ENCODE measurements at regions not wholly inside any gene's neighbourhood (a gene's known extent, or its start where the extent isn't known, plus 50 kb on each side); places are given as distances from the start of the nearest gene placed in this dataset.
A peak's percentile ranks its signal among the peaks of the same experiment; 100 is the strongest.

DNA sequence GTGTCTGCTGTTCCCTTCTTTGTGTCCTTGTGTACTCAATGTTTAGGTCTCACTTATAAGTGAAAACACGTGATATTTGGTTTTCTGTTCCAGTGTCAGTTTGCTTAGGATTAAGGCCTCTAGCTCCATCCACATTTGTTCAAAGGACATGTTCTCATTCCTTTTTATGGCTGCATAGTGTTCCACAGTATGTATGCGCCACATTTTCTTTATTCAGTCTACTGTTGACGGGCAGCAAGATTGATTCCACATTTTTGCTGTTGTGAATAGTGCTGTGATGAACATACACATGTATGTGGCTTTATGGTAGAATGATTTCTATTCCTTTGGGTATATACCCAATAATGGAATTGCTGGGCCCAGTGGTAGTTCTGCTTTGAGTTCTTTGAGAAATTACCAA lies 122.7 kb upstream of the THBS1 start:
- in situ Hi-C loops (cut with HindIII; ENCODE audit: low sequenced_read_pairs): no loop called here
- DNase-seq (ENCODE audit: low spot score): no peak

DNA sequence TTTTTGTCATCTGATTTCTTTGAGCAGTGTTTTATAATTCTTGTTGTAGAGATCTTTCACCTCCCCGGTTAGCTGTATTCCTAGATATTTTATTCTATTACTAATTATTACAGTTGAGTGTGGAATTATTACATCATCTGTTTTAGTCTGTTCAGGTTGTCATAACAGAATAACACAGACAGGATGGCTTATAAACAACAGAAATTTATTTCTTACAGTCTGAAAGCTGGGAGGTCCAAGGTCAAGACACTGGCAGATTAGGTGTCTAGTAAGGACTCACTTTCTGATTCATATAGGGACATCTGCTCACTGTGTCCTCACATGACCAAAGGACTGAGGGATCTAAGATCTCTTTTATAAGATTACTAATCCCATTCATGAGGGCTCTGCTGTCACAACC lies 121.3 kb upstream of the THBS1 start:
- in situ Hi-C loops (cut with HindIII; ENCODE audit: low sequenced_read_pairs): no loop called here

DNA sequence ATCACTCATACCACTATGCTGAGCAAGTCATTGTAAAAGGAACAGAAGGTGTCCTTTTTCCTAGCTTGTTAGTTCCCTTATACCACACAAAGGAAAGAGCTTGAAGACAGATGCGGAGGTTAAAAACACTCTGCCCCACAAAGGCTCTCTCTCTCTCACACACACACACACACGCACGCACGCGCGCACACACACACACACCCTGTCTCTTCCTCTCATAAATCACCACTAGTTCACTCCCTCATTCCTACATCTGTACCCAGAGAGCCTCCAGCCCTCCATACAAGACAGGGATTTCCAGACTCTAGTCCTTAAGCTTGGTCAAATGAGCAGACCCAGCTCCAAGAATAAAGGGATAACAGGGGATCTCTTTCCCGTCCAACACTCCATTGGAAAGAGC lies 120.1 kb upstream of the THBS1 start:
- DNase-seq (ENCODE audit: low spot score): no peak
- in situ Hi-C loops (cut with HindIII; ENCODE audit: low sequenced_read_pairs): no loop called here

More for the DNA sequence above, 121.3 kb upstream of the THBS1 start:
- DNase-seq (ENCODE audit: low spot score): no peak

DNA sequence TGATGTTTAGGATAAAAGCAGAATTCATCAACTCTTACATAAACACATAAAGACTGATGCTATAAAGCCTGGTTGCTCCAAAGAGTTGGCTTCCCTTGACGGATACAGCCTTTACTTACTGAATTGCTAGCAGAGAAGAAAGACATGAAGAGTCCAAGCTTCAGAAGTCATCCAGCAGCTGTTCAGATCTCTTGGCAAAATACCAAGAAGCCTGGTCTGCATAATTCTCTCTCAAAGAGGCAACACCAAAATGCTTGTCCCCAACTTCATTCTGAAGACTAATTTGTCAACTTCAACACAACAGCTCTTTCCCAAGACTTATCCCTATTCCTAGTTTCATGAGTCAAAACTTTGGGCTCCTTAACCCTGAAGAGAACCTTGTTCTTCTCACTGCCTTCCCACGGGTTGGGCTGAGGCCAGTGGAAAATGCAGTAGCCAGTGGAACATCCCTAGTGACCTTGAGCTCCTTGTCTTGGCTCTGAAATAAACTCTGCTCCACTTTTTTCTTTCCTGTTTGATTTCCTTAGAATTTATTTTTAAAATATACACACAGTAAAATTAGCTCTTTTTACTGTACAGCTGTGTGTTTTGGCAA lies 119.2 kb upstream of the THBS1 start:
- in situ Hi-C loops (cut with HindIII; ENCODE audit: low sequenced_read_pairs): no loop called here

DNA sequence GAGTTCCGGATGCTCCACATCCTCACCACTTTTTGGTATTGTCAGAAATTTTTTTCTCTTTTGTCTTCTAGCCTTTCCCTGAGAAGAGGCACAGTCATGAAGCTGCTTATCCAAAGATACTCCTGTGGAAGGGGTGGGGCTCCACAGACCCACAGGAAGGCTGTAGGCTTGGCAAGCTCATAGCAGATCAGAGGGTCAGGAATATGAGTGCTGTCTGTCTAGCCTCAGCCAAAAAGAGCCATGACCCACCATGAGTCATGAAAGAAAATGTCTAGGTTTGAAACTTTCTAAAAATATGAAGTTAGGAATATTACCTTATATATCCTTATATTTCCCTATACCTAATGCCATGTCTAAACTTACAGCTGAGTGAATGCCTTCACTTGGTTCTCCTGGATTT lies 118.2 kb upstream of the THBS1 start:
- in situ Hi-C loops (cut with HindIII; ENCODE audit: low sequenced_read_pairs): no loop called here

More for the DNA sequence above, 119.2 kb upstream of the THBS1 start:
- DNase-seq (ENCODE audit: low spot score): no peak

DNA sequence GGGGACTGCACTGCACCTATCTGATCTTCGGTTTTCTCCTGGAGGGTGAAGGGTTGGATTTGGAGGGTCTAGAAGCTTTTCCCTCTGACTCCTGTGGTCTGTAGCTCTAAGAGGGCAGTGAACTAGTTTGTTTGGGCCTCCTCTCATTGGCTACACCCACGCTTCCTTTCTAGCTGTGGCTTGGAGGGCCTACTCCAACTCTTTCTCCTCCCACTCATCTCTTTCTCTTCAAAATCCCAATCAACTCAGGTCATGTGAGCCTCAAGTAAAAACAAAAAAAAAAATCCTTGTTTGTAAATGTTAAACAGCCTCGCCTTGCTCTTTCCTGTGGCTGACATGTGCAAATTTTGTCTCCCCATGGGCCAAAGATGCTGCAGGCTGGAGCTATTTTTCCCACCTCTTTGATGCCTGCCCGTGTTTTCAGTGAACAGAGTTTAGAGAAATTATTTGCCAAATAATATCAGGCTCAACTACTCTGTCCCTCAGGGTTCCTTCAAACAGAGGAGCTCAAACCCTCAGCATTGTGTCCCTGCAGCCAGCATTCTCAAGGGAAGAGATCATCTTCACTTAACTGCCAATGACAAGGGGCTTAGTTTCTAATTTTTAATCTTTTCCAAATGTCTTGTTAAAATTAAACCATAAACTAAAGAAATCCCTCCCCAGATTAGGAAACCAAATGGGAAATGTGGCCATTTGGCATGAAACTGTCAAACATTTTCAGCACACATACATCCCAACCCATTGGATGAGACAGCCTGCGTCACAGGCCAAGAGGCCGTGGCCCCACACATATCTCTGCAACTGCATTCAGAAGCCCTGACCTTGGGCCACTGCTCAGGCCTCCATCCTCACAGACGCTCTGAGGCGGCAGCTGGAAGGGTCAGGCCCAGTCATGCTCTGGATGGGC lies 114.8 kb upstream of the THBS1 start:
- no peak for DNase-seq (ENCODE audit: low spot score)
- in situ Hi-C loops (cut with HindIII; ENCODE audit: low sequenced_read_pairs): no loop called here

More for the DNA sequence above, 118.2 kb upstream of the THBS1 start:
- no peak for DNase-seq (ENCODE audit: low spot score)

DNA sequence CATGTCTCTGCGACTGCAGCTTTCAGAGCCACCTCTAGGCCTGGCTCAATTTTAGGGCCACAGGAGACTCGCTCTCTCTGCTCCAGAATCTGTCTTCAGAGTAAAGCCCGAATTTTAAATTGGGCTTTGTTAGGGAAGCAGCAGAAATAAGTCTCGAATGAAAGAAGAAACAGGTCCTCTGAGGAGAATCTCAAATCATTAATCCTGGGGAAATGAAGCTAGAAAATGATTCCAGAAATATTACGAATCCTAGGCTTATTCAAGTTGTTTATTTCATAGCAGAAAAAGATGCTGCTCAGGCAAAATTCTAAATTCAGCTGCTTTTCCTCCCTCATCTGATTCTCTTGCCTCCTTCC lies 114.2 kb upstream of the THBS1 start:
- in situ Hi-C loops (cut with HindIII; ENCODE audit: low sequenced_read_pairs): no loop called here
- no peak for DNase-seq (ENCODE audit: low spot score)

DNA sequence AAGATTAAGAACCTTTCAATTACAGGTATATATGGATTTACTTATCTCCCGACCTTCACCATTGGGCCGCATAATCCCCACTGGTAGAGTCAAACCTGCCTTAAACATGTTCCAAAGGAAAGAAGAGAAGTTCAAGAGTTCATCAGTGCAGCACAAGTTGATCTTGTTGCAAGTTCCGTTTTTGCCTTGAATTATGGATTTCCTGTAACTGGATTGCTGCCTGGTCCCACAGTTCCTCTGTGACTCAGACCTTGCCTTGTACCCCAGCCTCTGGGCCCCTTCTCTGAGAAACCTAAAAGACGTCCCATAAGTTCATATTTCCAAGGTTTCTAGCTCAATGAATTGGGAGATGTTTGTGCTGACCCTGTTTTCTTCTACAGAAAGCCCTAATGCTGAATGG lies 112.5 kb upstream of the THBS1 start:
- in situ Hi-C loops (cut with HindIII; ENCODE audit: low sequenced_read_pairs): no loop called here
- no peak for DNase-seq (ENCODE audit: low spot score)

DNA sequence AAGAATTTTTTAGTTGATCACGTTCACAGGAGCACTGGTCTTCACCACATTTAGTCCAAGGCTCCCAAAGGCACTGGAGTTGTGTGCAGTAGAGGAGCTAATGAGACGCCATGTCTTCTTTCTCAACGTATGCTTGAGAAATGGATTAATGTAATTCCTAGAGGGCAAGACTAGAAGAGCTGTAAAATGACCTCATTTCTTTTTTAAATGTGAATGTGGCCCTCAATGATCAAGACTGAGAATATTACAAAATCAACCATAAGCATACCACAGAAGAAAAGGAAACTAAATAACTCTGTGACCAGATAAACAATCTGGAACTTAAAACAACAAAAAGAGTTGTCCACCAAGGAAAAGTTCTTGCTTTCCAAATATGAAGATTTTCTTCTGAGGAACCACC lies 112.1 kb upstream of the THBS1 start:
- in situ Hi-C loops (cut with HindIII; ENCODE audit: low sequenced_read_pairs): no loop called here
- DNase-seq (ENCODE audit: low spot score): no peak

DNA sequence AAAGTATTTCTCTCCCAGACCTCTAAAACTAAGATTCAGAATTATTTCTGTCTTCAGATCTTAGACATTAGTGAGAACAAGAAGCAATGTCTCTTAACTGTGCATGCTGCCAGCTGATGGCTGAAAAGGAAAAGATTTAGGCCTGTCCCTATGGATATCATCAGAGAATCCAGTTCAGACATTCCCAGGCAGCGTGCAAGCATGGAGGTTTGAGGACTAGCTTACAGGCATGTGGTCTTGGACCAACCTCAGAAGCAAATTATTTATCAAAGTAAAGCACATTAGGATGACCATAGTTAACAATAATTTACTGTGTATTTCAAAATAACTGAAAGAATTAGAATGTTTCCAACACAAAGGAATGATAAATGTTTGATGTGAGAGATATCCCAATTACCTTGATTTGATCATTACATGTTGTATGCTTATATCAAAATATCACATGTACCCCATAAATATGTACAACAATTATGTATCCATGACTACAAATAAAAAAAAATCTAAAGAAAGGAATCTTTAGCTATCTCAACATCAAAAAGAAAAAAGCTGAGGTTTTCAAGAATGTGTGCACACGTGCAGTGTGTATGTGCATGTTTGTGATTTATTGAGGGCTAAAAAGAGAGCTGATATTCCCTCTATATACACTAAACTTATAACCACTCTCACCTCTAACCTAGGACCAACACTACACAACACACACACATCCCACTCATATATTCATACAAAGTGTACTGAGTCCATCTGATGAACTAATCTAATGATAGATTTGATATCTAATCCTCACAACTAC lies 108.9 kb upstream of the THBS1 start:
- in situ Hi-C loops (cut with HindIII; ENCODE audit: low sequenced_read_pairs): no loop called here
- DNase-seq (ENCODE audit: low spot score): no peak

DNA sequence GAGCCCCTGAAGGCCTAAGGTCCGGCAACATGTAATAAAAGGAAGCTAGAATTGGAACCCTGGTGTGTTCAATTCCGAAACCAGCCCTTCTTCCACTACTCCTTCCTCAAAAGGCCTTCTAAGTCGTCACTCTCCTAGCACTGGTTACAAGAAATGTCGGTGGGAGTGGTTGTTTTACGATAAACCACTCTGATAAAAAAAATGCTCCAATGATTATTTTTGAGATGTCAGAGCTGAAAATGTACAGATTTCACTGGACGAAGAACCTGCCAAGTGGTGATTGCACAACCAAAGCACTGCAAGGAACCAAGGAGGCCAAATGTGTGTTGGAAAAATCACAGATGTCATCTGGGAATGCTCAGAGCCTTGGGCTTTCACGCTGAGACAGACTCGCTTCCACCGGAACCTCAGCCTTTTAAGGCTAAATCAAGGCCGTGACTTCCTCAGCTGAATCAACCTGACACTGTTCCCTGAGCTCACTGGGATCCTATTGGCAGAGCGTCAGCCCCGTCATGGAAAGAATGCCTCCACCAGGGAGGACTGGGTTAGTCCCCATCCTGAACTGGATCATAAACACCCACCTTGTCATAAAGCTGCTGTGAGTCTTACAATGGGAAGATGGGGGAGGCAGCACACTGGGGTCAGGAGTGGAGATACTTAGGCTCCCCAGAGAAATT lies 108.1 kb upstream of the THBS1 start:
- in situ Hi-C loops (cut with HindIII; ENCODE audit: low sequenced_read_pairs): no loop called here
- DNase-seq (ENCODE audit: low spot score): peak; percentile 50

DNA sequence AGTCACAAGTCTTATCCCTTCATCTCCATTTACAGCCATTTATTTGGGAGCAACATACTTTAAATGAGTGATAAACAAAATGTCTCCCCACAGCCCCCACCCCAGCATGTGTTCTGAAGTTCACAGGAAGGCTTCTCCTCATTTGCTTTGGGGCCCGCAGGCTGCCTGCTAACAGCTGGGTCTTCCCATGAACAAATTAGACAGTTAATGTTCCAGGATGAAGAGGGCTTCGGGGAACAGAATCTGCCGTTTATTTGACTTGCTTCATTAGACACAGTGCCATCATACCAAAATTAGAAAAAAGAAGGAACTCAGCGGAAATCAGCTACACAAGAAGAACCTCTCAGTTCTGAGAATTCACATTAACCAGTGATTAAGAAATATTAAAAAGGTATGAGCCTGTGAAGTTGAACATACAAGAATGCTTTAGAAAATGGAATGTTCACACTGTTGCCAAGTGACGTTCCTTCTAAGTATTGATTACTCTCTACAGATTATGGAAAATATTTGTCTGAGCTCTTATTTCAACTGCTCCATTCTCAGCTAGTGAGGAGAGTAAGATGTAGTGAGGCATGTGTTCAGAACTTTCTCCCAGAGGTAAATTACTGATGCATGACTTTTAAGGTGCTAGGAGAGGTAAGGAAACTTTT lies 107.5 kb upstream of the THBS1 start:
- in situ Hi-C loops (cut with HindIII; ENCODE audit: low sequenced_read_pairs): no loop called here

DNA sequence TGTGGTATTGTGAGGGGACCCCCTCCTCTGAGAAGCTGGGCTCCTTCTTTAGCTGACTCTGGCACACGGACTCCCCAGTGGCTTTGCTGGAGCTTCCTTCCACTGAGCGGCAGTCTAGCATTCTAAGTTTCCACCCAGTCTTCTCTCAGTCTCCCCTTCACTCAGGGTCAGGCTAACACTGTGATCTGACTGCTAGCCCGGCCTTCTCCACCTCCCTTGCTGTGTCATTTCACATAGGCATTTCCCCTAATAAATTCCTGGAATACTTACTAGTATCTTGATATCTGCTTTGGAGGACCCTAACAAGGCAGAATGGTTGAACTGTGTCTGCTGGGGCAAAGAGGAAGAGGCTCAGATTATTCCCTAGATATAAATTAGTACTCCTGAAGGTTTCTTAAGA lies 106.2 kb upstream of the THBS1 start:
- in situ Hi-C loops (cut with HindIII; ENCODE audit: low sequenced_read_pairs): no loop called here
- DNase-seq (ENCODE audit: low spot score): no peak

More for the DNA sequence above, 107.5 kb upstream of the THBS1 start:
- DNase-seq (ENCODE audit: low spot score): no peak

DNA sequence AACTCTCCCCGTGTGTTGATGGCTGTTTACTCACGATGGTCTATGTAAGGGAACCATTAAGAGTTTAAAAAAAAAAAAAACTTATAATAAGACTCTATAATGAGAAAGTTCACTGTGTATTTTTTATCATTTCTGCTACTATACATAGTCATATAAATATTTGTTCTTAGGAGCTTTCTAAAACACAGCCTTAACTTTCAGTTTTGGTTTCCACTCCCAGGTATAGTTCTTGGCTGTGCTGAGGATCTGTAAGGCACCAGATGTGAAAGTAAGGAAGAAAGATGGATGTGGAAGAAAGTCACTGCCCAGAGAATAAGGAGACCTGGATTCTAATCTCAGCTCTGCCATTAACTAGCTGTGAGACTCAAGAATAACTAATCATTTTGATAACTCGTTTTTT lies 101.9 kb upstream of the THBS1 start:
- no peak for DNase-seq (ENCODE audit: low spot score)
- in situ Hi-C loops (cut with HindIII; ENCODE audit: low sequenced_read_pairs): no loop called here

DNA sequence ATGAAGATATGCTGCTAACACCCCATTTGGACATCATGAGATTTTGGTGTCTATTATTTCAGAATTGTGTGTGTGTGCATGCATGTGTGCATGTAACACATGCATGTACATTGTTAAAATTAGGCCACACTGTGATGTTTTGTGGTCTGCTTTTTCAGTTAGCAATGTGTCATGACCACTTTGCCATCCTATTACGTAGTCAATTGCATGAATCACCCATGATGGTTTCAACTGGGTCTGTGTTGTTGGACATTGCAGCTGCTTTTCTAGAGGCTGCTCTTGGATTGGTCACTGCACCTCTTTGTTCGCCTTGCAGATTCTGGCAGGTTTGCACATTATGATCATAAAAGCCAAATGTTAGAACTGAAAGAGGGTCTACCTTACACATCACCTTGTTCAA lies 101.0 kb upstream of the THBS1 start:
- DNase-seq (ENCODE audit: low spot score): no peak
- in situ Hi-C loops (cut with HindIII; ENCODE audit: low sequenced_read_pairs): no loop called here

DNA sequence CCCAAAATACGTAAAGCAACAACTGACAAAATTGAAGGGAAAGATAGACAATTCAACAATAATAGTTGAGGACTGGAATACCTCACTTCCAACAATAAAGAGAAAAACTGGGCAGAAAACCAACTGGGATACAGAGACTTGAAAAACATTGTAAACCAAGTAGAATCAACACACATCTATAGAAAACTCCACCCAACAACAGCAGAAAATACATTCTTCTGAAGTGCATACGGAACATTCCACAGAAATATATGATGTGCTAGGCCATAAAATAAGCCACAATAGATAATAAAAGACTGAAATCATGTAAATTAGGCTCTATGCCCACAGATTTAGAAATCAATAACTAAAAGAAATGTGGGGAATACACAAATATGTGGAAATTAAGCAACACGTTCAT lies 98.4 kb upstream of the THBS1 start:
- no peak for DNase-seq (ENCODE audit: low spot score)
- in situ Hi-C loops (cut with HindIII; ENCODE audit: low sequenced_read_pairs): no loop called here

DNA sequence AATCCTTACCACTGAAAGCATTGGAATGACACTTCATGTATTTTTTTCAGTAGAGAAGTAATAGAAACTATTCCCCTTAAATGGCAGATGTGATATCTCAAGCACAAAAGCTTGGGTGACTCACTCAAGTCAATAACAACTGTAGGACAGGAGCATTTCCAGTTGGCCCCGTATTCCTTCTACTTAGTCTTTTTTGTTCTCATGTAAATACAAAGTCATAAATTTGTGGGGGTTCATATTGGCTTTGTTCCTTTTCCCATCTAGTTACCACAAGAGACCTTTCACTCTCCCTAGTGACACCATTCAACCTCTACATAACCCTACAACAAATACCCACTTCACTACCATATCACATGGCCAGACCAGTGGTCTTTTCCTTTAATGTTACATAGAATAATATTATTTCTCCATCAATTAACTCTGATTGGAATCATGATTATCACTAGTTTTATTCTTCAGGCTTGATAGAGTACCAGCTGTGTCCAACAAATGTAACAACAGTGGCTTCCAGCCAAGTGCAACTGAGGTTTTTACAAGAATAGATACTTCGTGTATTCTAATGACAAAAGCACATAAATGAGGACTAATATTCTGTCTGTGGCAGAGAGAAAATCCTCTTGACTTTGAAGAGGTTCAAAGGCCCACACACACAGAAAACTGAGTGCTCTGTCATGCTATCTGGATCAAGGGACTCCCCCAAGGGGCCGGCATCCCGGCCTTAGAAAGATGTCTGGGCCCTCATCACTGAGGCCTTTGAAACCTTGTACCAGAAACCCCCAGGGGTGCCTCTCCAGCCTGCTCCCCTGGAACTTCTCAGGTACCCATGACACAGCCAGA lies 94.0 kb upstream of the THBS1 start:
- DNase-seq (ENCODE audit: low spot score): no peak
- in situ Hi-C loops (cut with HindIII; ENCODE audit: low sequenced_read_pairs): no loop called here

DNA sequence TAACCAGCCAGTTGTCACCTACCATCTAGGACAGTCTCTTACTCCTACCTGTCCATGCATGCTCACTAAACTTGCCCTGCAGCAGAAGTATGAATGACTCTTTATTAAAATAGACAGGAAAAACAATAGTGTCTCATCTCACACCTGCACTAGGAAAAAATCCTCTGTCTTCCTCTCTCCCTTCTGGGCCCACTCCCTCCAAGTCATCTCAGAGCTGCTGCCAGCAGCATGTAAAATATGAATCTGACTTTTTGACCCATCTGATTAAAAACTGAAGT lies 93.5 kb upstream of the THBS1 start:
- in situ Hi-C loops (cut with HindIII; ENCODE audit: low sequenced_read_pairs): no loop called here
- DNase-seq (ENCODE audit: low spot score): no peak

DNA sequence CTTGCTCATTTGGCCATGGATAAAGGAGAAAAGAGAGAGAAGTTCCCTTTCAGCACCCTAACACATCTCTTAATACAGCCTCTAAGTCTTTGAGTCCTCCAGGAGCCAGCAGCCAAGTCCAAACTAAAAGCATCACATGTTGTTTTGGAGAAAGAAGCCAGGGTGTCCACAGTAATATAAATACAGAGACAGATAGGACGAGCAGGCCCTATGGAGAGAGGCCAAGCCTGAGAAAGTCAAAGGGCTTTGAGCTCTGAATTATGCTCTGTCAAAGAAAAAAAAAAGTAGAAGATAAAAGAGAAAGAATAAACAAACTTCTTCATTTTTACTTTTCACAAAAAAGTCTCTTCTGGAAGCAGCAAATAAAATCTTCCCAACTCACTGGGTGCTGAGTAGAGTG lies 92.4 kb upstream of the THBS1 start:
- DNase-seq (ENCODE audit: low spot score): no peak
- in situ Hi-C loops (cut with HindIII; ENCODE audit: low sequenced_read_pairs): no loop called here

Data from G401 (cell line).